ENCODE measurements at regions not wholly inside any gene's neighbourhood (a gene's known extent, or its start where the extent isn't known, plus 50 kb on each side); places are given as distances from the start of the nearest gene placed in this dataset.

DNA sequence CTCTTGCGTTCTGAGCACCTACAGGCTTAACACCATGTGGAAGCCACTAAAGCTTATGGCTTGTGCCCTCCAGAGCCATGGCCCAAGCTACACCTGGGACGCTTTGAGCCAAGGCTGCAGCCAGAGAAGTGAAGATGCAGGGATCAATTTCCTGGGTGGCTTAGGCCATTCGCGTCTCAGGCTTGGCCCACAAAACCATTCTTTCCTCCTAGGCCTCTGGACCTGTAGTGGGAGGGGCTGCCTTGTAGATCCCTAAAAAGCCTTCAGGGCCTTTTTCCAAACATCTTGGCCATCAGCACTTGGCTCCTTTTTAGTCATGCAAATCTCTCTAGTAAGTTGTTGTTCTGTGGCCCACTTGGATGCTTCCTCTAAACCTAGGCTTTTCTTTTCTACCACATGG is 401.7 kb upstream of the RUNX1 start:
- no peak overlapping the region for H3T11ph ChIP-seq (ENCODE audit: low read length)
- H4K5ac ChIP-seq (ENCODE audit: insufficient read length, low read depth, low read length) = no peak overlapping the region
- no peaks in the 10 kb centered on the region for H3K4me1 Mint-ChIP-seq
- H3K56ac ChIP-seq (ENCODE audit: insufficient read length, low read depth, low read length) = no peak overlapping the region
- H3K27ac ChIP-seq (ENCODE audit: insufficient read length, low read depth, low read length) = no peak overlapping the region
- no peaks in the 10 kb centered on the region for H3K79me1 ChIP-seq (ENCODE audit: insufficient read depth, low read depth, low read length, poor library complexity, severe bottlenecking)
- no peak overlapping the region for H3K4me2 ChIP-seq (ENCODE audit: insufficient read depth, insufficient read length, low read length)
- H2BK12ac ChIP-seq (ENCODE audit: insufficient read length, low read depth, low read length) = no peak overlapping the region
- no peak overlapping the region for H4K8ac ChIP-seq (replicated peaks; ENCODE audit: insufficient read length, low read depth, low read length)
- H2BK15ac ChIP-seq (ENCODE audit: low read depth, low read length) = no peak overlapping the region
- no peaks in the 10 kb centered on the region for H3K27me3 ChIP-seq (ENCODE audit: insufficient read depth, low read length)
- DNase-seq = no peak
- peaks cover 20 to 29% (median 23%) of the 10 kb centered on the region in 3 experiments for H3K36me3 Mint-ChIP-seq (ENCODE audit: insufficient read depth in 1 of 3, low read depth in 3 of 3)
- H3K23me2 ChIP-seq (ENCODE audit: insufficient read length, low read depth, low read length, poor library complexity, severe bottlenecking) = no peaks in the 10 kb centered on the region
- no peak overlapping the region for H3K4me3 Mint-ChIP-seq
- H3K9ac ChIP-seq (ENCODE audit: extremely low read depth, insufficient read length, low read length) = no peak overlapping the region
- no peaks in the 10 kb centered on the region for H3K4me1 ChIP-seq (ENCODE audit: insufficient read depth, low read length)
- WGBS (ENCODE audit: extremely low coverage, insufficient read length, low lambda C conversion rate) = no CpG with 5 or more reads among the region's 4 CpGs
- no peak overlapping the region for H4K91ac ChIP-seq (ENCODE audit: insufficient read length, low read depth, low read length)
- no peak overlapping the region for H3K18ac ChIP-seq (ENCODE audit: insufficient read length, low read depth, low read length)
- no peak overlapping the region for H3K14ac ChIP-seq (ENCODE audit: insufficient read depth, low read length)
- H3K27ac Mint-ChIP-seq = no peak overlapping the region
- H2BK5ac ChIP-seq (ENCODE audit: insufficient read length, low read length) = no peak overlapping the region
- no peak overlapping the region for H3K23ac ChIP-seq (ENCODE audit: insufficient read length, low read depth, low read length)
- no peak overlapping the region for H2BK20ac ChIP-seq (ENCODE audit: low read depth, low read length, poor library complexity, severe bottlenecking)
- H3K27me3 Mint-ChIP-seq (ENCODE audit: low read depth) = peaks cover 4% of the 10 kb centered on the region
- peaks cover 24 to 34% of the 10 kb centered on the region in 2 experiments for H3K9me3 Mint-ChIP-seq
- H3K4ac ChIP-seq (ENCODE audit: low read depth, low read length) = no peak overlapping the region
- no peak overlapping the region for H2BK120ac ChIP-seq (ENCODE audit: low read depth, low read length, poor library complexity, severe bottlenecking)
- H3K79me2 ChIP-seq (ENCODE audit: insufficient read depth, low read length) = no peaks in the 10 kb centered on the region
- H2AK5ac ChIP-seq (ENCODE audit: insufficient read length, low read length) = no peak overlapping the region
- no peaks in the 10 kb centered on the region for H4K20me1 ChIP-seq (ENCODE audit: control insufficient read depth, insufficient read depth, insufficient read length)
- H3K9me3 ChIP-seq (ENCODE audit: control insufficient read depth, low read depth, low read length) = peaks cover 8% of the 10 kb centered on the region
- H2AFZ ChIP-seq (ENCODE audit: low read length) = no peak overlapping the region
- TF ChIP-seq, protein P1, sequence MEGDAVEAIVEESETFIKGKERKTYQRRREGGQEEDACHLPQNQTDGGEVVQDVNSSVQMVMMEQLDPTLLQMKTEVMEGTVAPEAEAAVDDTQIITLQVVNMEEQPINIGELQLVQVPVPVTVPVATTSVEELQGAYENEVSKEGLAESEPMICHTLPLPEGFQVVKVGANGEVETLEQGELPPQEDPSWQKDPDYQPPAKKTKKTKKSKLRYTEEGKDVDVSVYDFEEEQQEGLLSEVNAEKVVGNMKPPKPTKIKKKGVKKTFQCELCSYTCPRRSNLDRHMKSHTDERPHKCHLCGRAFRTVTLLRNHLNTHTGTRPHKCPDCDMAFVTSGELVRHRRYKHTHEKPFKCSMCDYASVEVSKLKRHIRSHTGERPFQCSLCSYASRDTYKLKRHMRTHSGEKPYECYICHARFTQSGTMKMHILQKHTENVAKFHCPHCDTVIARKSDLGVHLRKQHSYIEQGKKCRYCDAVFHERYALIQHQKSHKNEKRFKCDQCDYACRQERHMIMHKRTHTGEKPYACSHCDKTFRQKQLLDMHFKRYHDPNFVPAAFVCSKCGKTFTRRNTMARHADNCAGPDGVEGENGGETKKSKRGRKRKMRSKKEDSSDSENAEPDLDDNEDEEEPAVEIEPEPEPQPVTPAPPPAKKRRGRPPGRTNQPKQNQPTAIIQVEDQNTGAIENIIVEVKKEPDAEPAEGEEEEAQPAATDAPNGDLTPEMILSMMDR (conservative IDR thresholded peaks at IDR 0.05) = no peak

All from H9 (cell line).